ENCODE measurements at regions not wholly inside any gene's neighbourhood (a gene's known extent, or its start where the extent isn't known, plus 50 kb on each side); places are given as distances from the start of the nearest gene placed in this dataset.

GRCh38 chr5:124104821-124105220 is 592.8 kb downstream of the CSNK1G3 start:
- no peaks in the 10 kb centered on the region; a peak in 1 of 7 replicates for H3K36me3 Mint-ChIP-seq (ENCODE audit: insufficient read depth in 1 of 3, low read depth in 3 of 3)
- no peak overlapping the region for H3K4me2 ChIP-seq (ENCODE audit: insufficient read depth, insufficient read length, low read length)
- WGBS (ENCODE audit: extremely low coverage, insufficient read length, low lambda C conversion rate) = no CpG with 5 or more reads among the region's 1 CpG

More at GRCh38 chr5:124104821-124105220, 592.8 kb downstream of the CSNK1G3 start:
- no peaks in the 10 kb centered on the region for H4K20me1 ChIP-seq (ENCODE audit: control insufficient read depth, insufficient read depth, insufficient read length)
- no peak overlapping the region for H2BK12ac ChIP-seq (ENCODE audit: insufficient read length, low read depth, low read length)
- no peaks in the 10 kb centered on the region for H3K27me3 ChIP-seq (ENCODE audit: insufficient read depth, low read length)
- no peak overlapping the region for H3T11ph ChIP-seq (ENCODE audit: low read length)
- DNase-seq = no peak
- H2AK5ac ChIP-seq (ENCODE audit: insufficient read length, low read length) = no peak overlapping the region
- H2BK5ac ChIP-seq (ENCODE audit: insufficient read length, low read length) = no peak overlapping the region
- H3K18ac ChIP-seq (ENCODE audit: insufficient read length, low read depth, low read length) = no peak overlapping the region
- Mint-ChIP-seq H3K27ac (no peak overlapping the region), H3K27me3 (ENCODE audit: low read depth) (no peaks in the 10 kb centered on the region), H3K4me1 (no peaks in the 10 kb centered on the region), H3K4me3 (no peak overlapping the region), H3K9me3 (no peaks in the 10 kb centered on the region)
- H3K79me1 ChIP-seq (ENCODE audit: insufficient read depth, low read depth, low read length, poor library complexity, severe bottlenecking) = no peaks in the 10 kb centered on the region
- H3K9ac ChIP-seq (ENCODE audit: extremely low read depth, insufficient read length, low read length) = no peak overlapping the region
- no peak overlapping the region for H2BK20ac ChIP-seq (ENCODE audit: low read depth, low read length, poor library complexity, severe bottlenecking)
- H3K4ac ChIP-seq (ENCODE audit: low read depth, low read length) = no peak overlapping the region
- H3K9me3 ChIP-seq (ENCODE audit: control insufficient read depth, low read depth, low read length) = no peaks in the 10 kb centered on the region
- no peak overlapping the region for H3K14ac ChIP-seq (ENCODE audit: insufficient read depth, low read length)
- H4K8ac ChIP-seq (replicated peaks; ENCODE audit: insufficient read length, low read depth, low read length) = no peak overlapping the region
- no peak overlapping the region for H2AFZ ChIP-seq (ENCODE audit: low read length)
- H3K56ac ChIP-seq (ENCODE audit: insufficient read length, low read depth, low read length) = no peak overlapping the region
- TF ChIP-seq, protein P1, sequence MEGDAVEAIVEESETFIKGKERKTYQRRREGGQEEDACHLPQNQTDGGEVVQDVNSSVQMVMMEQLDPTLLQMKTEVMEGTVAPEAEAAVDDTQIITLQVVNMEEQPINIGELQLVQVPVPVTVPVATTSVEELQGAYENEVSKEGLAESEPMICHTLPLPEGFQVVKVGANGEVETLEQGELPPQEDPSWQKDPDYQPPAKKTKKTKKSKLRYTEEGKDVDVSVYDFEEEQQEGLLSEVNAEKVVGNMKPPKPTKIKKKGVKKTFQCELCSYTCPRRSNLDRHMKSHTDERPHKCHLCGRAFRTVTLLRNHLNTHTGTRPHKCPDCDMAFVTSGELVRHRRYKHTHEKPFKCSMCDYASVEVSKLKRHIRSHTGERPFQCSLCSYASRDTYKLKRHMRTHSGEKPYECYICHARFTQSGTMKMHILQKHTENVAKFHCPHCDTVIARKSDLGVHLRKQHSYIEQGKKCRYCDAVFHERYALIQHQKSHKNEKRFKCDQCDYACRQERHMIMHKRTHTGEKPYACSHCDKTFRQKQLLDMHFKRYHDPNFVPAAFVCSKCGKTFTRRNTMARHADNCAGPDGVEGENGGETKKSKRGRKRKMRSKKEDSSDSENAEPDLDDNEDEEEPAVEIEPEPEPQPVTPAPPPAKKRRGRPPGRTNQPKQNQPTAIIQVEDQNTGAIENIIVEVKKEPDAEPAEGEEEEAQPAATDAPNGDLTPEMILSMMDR (conservative IDR thresholded peaks at IDR 0.05) = no peak
- no peak overlapping the region for H3K27ac ChIP-seq (ENCODE audit: insufficient read length, low read depth, low read length)
- no peak overlapping the region for H4K91ac ChIP-seq (ENCODE audit: insufficient read length, low read depth, low read length)
- no peak overlapping the region for H2BK120ac ChIP-seq (ENCODE audit: low read depth, low read length, poor library complexity, severe bottlenecking)
- H3K23ac ChIP-seq (ENCODE audit: insufficient read length, low read depth, low read length) = no peak overlapping the region
- no peaks in the 10 kb centered on the region for H3K79me2 ChIP-seq (ENCODE audit: insufficient read depth, low read length)
- no peaks in the 10 kb centered on the region for H3K23me2 ChIP-seq (ENCODE audit: insufficient read length, low read depth, low read length, poor library complexity, severe bottlenecking)
- no peak overlapping the region for H4K5ac ChIP-seq (ENCODE audit: insufficient read length, low read depth, low read length)
- no peaks in the 10 kb centered on the region for H3K4me1 ChIP-seq (ENCODE audit: insufficient read depth, low read length)
- H2BK15ac ChIP-seq (ENCODE audit: low read depth, low read length) = no peak overlapping the region
